GM23338 (cell line): ENCODE measurements at regions not wholly inside any gene's neighbourhood (a gene's known extent, or its start where the extent isn't known, plus 50 kb on each side); places are given as distances from the start of the nearest gene placed in this dataset.

Source experiments
- ATAC-seq: fragments of 200-7000 bp; cut with Tn5 transposase; 3 replicates; pipeline ENCODE4 v1.9.1; 2020
- DNase-seq: peaks from one replicate; pipeline ENCODE4 v3.0.0-alpha.2; 2015; ENCODE audit warnings: low spot score
- H2AFZ ChIP-seq: fragments of 200-600 bp; sonication (generic); 2 replicates; pipeline ENCODE4 v1.8.0; 2016; ENCODE audit warnings: antibody characterized with exemption, mild to moderate bottlenecking, moderate library complexity
- H3F3A ChIP-seq: fragments of 200-600 bp; sonication (generic); replicated peaks from 2 replicates; pipeline ENCODE4 v1.8.0; 2017; ENCODE audit warnings: antibody characterized with exemption, mixed run types, low read depth
- H3K27ac ChIP-seq: fragments of 200-600 bp; sonication (generic); 2 replicates; pipeline ENCODE4 v1.6.1; 2016; ENCODE audit warnings: low read depth
- H3K27me3 ChIP-seq: fragments of 200-600 bp; sonication (generic); 2 replicates; pipeline ENCODE4 v1.8.0; 2016; ENCODE audit warnings: mild to moderate bottlenecking, mixed run types, moderate library complexity; ENCODE audit not compliant: insufficient read depth
- H3K36me3 ChIP-seq: fragments of 200-600 bp; sonication (generic); 2 replicates; pipeline ENCODE4 v1.8.0; 2016; ENCODE audit warnings: mild to moderate bottlenecking; ENCODE audit not compliant: insufficient read depth
- H3K4me1 ChIP-seq: fragments of 200-600 bp; sonication (generic); 2 replicates; pipeline ENCODE4 v1.8.0; 2016; ENCODE audit warnings: mild to moderate bottlenecking, moderate library complexity; ENCODE audit not compliant: insufficient read depth
- H3K4me2 ChIP-seq: fragments of 200-600 bp; sonication (generic); 2 replicates; pipeline ENCODE4 v1.7.1; 2017; ENCODE audit warnings: mixed run types
- H3K4me3 ChIP-seq: fragments of 200-600 bp; sonication (generic); 2 replicates; pipeline ENCODE4 v1.6.1; 2016; ENCODE audit warnings: mixed run types
- H3K79me2 ChIP-seq: fragments of 200-600 bp; sonication (generic); replicated peaks from 2 replicates; pipeline ENCODE4 v1.8.0; 2017; ENCODE audit warnings: mild to moderate bottlenecking; ENCODE audit not compliant: insufficient read depth
- H3K9me2 ChIP-seq: fragments of 200-600 bp; sonication (generic); 2 replicates; pipeline ENCODE4 v1.8.0; 2017; ENCODE audit not compliant: insufficient read depth
- H4K20me1 ChIP-seq: fragments of 200-600 bp; sonication (generic); replicated peaks from 2 replicates; pipeline ENCODE4 v1.8.0; 2017; ENCODE audit warnings: mild to moderate bottlenecking; ENCODE audit not compliant: insufficient read depth
- H3K27ac Mint-ChIP-seq: 2 replicates; pipeline ENCODE4 v1.8.0; 2020; ENCODE audit warnings: inconsistent platforms, mild to moderate bottlenecking, moderate library complexity, mixed read lengths
- H3K27me3 Mint-ChIP-seq: 3 replicates; pipeline ENCODE4 v1.8.0; 2022; ENCODE audit warnings: low read depth, mild to moderate bottlenecking, moderate library complexity, mixed read lengths, inconsistent platforms; ENCODE audit not compliant: insufficient read depth, poor library complexity
- H3K36me3 Mint-ChIP-seq: 3 replicates; pipeline ENCODE4 v1.8.0; 2021; ENCODE audit warnings: low read depth, mild to moderate bottlenecking, inconsistent platforms, moderate library complexity, mixed read lengths
- H3K4me1 Mint-ChIP-seq: 3 replicates; pipeline ENCODE4 v1.8.0; 2020; ENCODE audit warnings: mild to moderate bottlenecking, inconsistent platforms, mixed read lengths
- H3K4me3 Mint-ChIP-seq: 3 replicates; pipeline ENCODE4 v1.8.0; 2021; ENCODE audit warnings: moderate library complexity, mild to moderate bottlenecking, inconsistent platforms, mixed read lengths
- H3K9me3 Mint-ChIP-seq: 3 replicates; pipeline ENCODE4 v1.8.0; 2020; ENCODE audit warnings: moderate library complexity, mild to moderate bottlenecking, inconsistent platforms, mixed read lengths
- ETS1 ChIP-seq: IDR thresholded peaks from 2 replicates; pipeline ENCODE4 v1.6.1; 2016; ENCODE audit warnings: antibody characterized with exemption
- EZH2 ChIP-seq: fragments of 200-600 bp; sonication (generic); IDR thresholded peaks from one replicate; pipeline ENCODE4 v1.8.0; 2017; ENCODE audit warnings: antibody characterized with exemption, mild to moderate bottlenecking, low read depth; ENCODE audit not compliant: unreplicated experiment
- NANOG ChIP-seq: IDR thresholded peaks from 2 replicates; pipeline ENCODE4 v1.6.1; 2016; ENCODE audit warnings: antibody characterized with exemption, borderline replicate concordance
- POLR2AphosphoS5 ChIP-seq: IDR thresholded peaks from 2 replicates; pipeline ENCODE4 v1.6.1; 2016; ENCODE audit warnings: antibody characterized with exemption, low read depth
- STAT1 ChIP-seq: IDR thresholded peaks from one replicate; pipeline ENCODE4 v1.6.1; 2016; ENCODE audit warnings: antibody characterized with exemption; ENCODE audit not compliant: unreplicated experiment
- ZNF114 ChIP-seq: fragments of 250-450 bp; sonication (Bioruptor Pico); IDR thresholded peaks from 2 replicates; pipeline ENCODE4 v1.5.0; 2020; ENCODE audit warnings: mild to moderate bottlenecking, moderate library complexity
- TF ChIP-seq, protein P1 (sequence below): IDR thresholded peaks from one replicate; pipeline ENCODE4 v1.6.1; 2018; ENCODE audit warnings: antibody characterized with exemption; ENCODE audit not compliant: unreplicated experiment

- no peak overlapping the region for H2AFZ ChIP-seq
- no peak overlapping the region for H3K4me3 ChIP-seq
- no peaks in the 10 kb centered on the region for H3K4me1 Mint-ChIP-seq
- H3K27me3 ChIP-seq = no peaks in the 10 kb centered on the region
- TF ChIP-seq POLR2AphosphoS5 = no peak
- H3K79me2 ChIP-seq = no peaks in the 10 kb centered on the region
- DNase-seq (no peak), ATAC-seq (no peak)
- H3K27me3 Mint-ChIP-seq = no peaks in the 10 kb centered on the region
- H4K20me1 ChIP-seq = no peaks in the 10 kb centered on the region
- H3K36me3 ChIP-seq = no peaks in the 10 kb centered on the region
- H3F3A ChIP-seq = no peaks in the 10 kb centered on the region
- no peaks in the 10 kb centered on the region for H3K9me3 Mint-ChIP-seq
- H3K27ac ChIP-seq = no peak overlapping the region
- 0 out of 2 replicates have a peak, but pooled peaks cover 31% of the 10 kb centered on the region for H3K9me2 ChIP-seq
- H3K4me2 ChIP-seq = no peak overlapping the region
- no peak overlapping the region for H3K27ac Mint-ChIP-seq
- H3K4me3 Mint-ChIP-seq = no peak overlapping the region
- H3K4me1 ChIP-seq = no peaks in the 10 kb centered on the region
- no peaks in the 10 kb centered on the region for H3K36me3 Mint-ChIP-seq
Measured at GRCh38 chr7:131873581-131873980, 317.2 kb upstream of the PODXL start.

- H3K4me3 ChIP-seq = no peak overlapping the region
- H3K36me3 ChIP-seq = no peaks in the 10 kb centered on the region
- peaks cover 1% of the 10 kb centered on the region for H3K27me3 Mint-ChIP-seq
- no peaks in the 10 kb centered on the region for H3K9me3 Mint-ChIP-seq
- H3K27ac ChIP-seq = no peak overlapping the region
- TF ChIP-seq EZH2 = no peak
- TF ChIP-seq, protein P1, sequence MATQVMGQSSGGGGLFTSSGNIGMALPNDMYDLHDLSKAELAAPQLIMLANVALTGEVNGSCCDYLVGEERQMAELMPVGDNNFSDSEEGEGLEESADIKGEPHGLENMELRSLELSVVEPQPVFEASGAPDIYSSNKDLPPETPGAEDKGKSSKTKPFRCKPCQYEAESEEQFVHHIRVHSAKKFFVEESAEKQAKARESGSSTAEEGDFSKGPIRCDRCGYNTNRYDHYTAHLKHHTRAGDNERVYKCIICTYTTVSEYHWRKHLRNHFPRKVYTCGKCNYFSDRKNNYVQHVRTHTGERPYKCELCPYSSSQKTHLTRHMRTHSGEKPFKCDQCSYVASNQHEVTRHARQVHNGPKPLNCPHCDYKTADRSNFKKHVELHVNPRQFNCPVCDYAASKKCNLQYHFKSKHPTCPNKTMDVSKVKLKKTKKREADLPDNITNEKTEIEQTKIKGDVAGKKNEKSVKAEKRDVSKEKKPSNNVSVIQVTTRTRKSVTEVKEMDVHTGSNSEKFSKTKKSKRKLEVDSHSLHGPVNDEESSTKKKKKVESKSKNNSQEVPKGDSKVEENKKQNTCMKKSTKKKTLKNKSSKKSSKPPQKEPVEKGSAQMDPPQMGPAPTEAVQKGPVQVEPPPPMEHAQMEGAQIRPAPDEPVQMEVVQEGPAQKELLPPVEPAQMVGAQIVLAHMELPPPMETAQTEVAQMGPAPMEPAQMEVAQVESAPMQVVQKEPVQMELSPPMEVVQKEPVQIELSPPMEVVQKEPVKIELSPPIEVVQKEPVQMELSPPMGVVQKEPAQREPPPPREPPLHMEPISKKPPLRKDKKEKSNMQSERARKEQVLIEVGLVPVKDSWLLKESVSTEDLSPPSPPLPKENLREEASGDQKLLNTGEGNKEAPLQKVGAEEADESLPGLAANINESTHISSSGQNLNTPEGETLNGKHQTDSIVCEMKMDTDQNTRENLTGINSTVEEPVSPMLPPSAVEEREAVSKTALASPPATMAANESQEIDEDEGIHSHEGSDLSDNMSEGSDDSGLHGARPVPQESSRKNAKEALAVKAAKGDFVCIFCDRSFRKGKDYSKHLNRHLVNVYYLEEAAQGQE = no peak
- TF ChIP-seq STAT1 = no peak
- H3K9me2 ChIP-seq = 0 out of 2 replicates have a peak, but pooled peaks cover 16% of the 10 kb centered on the region
- no peaks in the 10 kb centered on the region for H3K36me3 Mint-ChIP-seq
- no peaks in the 10 kb centered on the region for H3K4me1 Mint-ChIP-seq
- H3K27ac Mint-ChIP-seq = no peak overlapping the region
- H3K4me3 Mint-ChIP-seq = no peak overlapping the region
- DNase-seq = no peak
- H4K20me1 ChIP-seq = no peaks in the 10 kb centered on the region
- H3K4me2 ChIP-seq = no peak overlapping the region
- H3K4me1 ChIP-seq = no peaks in the 10 kb centered on the region
- no peak overlapping the region for H2AFZ ChIP-seq
- no peaks in the 10 kb centered on the region for H3K79me2 ChIP-seq
- no peaks in the 10 kb centered on the region for H3F3A ChIP-seq
- no peaks in the 10 kb centered on the region for H3K27me3 ChIP-seq
- ATAC-seq = no peak
Measured at GRCh38 chr7:131869986-131870385, 313.6 kb upstream of the PODXL start.

- Histone ChIP-seq H3K27ac (no peak overlapping the region), H3K27me3 (no peaks in the 10 kb centered on the region), H3K4me1 (no peaks in the 10 kb centered on the region), H3F3A (no peaks in the 10 kb centered on the region), H3K79me2 (no peaks in the 10 kb centered on the region), H4K20me1 (no peaks in the 10 kb centered on the region), H2AFZ (no peak overlapping the region), H3K4me2 (no peak overlapping the region), H3K9me2 (0 out of 2 replicates have a peak, but pooled peaks cover 13% of the 10 kb centered on the region), H3K36me3 (no peaks in the 10 kb centered on the region), H3K4me3 (no peak overlapping the region)
- Mint-ChIP-seq H3K9me3 (no peaks in the 10 kb centered on the region), H3K27ac (no peak overlapping the region), H3K27me3 (peaks cover 1% of the 10 kb centered on the region), H3K4me3 (no peak overlapping the region), H3K4me1 (no peaks in the 10 kb centered on the region), H3K36me3 (no peaks in the 10 kb centered on the region)
- DNase-seq = no peak
- ATAC-seq = no peak
- no peak for TF ChIP-seq ETS1
- TF ChIP-seq ZNF114 = no peak
- no peak for TF ChIP-seq NANOG
Measured at GRCh38 chr7:131869169-131869844, 312.9 kb upstream of the PODXL start.
